MG63 (cell line): ENCODE measurements at regions not wholly inside any gene's neighbourhood (a gene's known extent, or its start where the extent isn't known, plus 50 kb on each side); places are given as distances from the start of the nearest gene placed in this dataset.

Experiments used
- DNase-seq: peaks from one replicate; pipeline ENCODE4 v3.0.0-alpha.2; 2020
- H3K27me3 ChIP-seq: fragments of 250-450 bp; sonication (Bioruptor Pico); 2 replicates; pipeline ENCODE4 v1.5.1; 2020; ENCODE audit warnings: mild to moderate bottlenecking, moderate library complexity
- H3K36me3 ChIP-seq: fragments of 250-450 bp; sonication (Bioruptor Pico); 2 replicates; pipeline ENCODE4 v1.5.1; 2020; ENCODE audit warnings: mild to moderate bottlenecking, moderate library complexity
- H3K4me3 ChIP-seq: fragments of 250-450 bp; sonication (Bioruptor Pico); 2 replicates; pipeline ENCODE4 v1.5.1; 2020; ENCODE audit warnings: mild to moderate bottlenecking, moderate library complexity
- H3K9me3 ChIP-seq: fragments of 250-450 bp; sonication (Bioruptor Pico); 2 replicates; pipeline ENCODE4 v1.5.1; 2020; ENCODE audit warnings: mild to moderate bottlenecking, moderate library complexity

DNA sequence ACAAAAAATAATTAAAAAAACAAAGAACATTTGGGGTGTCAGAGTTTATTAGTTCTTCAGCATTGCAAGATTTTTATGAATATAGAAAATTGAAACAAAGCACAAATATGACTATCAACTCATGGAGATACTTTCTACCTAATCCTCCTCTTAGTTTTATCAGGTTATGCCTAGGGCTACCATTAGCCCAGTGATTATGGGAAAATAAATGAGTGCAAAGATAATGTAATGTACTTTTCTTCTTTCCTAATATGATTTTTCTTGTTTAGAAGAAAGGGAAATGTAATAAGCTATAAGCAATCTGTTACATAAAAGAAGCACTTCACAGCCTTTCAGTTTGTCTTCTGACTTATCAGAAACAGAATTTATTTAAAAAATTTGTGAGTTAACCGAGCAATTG, 676.8 kb downstream of the SORCS1 start:
- H3K4me3 ChIP-seq, result no peak overlapping the region
- H3K9me3 ChIP-seq, result no peaks in the 10 kb centered on the region
- no peaks in the 10 kb centered on the region for H3K27me3 ChIP-seq
- H3K36me3 ChIP-seq, result no peaks in the 10 kb centered on the region
- no peak for DNase-seq

DNA sequence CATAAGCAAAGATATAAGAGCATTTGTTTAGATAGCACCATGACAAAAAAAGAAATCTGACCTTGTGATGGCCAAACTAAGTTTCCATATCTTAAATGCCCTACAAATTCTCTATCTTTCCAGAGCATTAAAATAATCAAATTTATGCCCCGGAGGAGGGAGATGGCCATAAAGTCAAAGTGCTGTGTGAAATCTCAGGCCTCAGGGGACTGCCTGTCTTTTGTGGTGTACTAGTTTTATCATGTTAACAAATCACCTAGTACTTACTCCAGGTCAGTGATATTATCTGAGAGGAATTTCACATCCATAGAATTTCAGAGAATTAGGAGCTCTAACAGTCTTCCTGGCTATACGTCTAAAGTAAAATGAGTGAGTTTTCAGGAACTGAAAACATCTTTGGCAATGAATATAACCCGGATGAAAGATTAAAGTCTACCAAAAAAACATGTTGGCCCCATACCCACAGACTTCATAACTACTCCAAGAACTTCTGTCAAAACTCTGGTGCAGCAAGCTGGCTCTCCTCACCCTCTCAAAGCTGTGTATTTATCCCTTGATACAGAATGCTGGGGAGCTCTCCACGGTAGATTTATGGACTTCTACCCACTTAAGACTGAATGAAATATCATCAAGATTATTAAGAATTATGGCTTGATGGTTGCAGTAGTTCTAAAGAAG, 682.8 kb downstream of the SORCS1 start:
- Histone ChIP-seq H3K4me3 (no peak overlapping the region), H3K36me3 (no peaks in the 10 kb centered on the region), H3K27me3 (no peaks in the 10 kb centered on the region), H3K9me3 (no peaks in the 10 kb centered on the region)
- DNase-seq, result no peak

DNA sequence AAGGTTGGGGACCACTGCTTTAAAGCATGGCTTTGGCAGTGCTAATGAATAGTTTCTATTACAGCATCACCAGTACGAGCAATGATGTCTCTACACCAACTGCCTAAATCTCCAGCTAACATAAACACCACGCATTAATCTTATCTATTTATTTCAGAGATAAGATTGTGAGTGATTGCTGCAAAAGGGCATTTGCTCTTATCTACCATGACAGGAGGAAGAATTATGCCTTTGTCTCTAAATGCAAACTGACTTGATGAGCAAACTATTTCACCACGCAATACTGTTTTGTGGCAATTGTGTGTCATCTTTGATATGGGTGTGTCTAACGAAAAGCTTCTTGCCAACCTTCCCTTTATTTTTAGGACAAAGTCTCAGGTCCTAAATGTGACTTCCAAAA, 684.9 kb downstream of the SORCS1 start:
- no peaks in the 10 kb centered on the region for H3K36me3 ChIP-seq
- no peaks in the 10 kb centered on the region for H3K27me3 ChIP-seq
- DNase-seq, result no peak
- no peak overlapping the region for H3K4me3 ChIP-seq
- H3K9me3 ChIP-seq, result no peaks in the 10 kb centered on the region

DNA sequence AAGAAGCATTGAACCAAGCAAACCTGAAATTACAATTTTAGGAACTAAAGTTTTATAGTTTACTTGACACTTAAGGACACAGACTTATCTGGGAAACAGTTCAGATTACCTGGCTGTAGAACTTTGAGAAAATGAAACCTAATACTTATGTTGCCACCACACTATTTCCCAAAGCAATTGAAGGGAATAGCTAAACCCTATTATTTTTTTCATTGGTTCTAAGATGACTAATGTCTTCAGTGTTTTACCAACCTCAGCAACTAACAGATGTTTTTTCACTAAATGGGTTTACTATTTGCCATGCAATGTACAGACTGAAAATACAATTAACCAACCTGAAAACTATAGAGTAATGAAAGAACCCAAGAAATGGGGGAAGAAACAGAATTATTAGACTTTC, 689.6 kb downstream of the SORCS1 start:
- no peak for DNase-seq
- no peaks in the 10 kb centered on the region for H3K36me3 ChIP-seq
- H3K4me3 ChIP-seq, result no peak overlapping the region
- H3K27me3 ChIP-seq, result no peaks in the 10 kb centered on the region
- no peaks in the 10 kb centered on the region for H3K9me3 ChIP-seq

DNA sequence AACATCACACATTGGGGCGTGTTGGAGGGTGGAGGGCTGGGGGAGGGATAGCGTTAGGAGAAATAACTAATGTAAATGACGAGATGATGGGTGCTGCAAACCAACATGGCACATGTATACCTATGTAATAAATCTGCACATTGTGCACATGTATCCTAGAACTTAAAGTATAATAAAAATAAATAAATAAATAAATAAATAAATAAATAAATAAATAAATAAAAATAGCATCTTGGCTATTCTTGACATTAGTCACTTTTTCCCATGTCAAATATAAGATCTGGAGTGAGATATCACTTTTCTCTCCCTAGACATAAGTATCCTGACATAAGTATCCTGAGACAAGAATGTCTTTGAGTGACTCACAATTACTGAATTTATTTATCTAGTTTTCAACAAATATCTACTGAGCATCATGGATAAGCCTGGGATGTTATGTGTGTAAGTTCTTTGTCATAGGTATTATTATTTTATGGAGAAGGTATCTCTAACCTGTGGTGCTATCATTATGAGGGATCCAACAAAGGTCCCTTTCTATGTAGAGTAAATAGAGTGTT, 691.3 kb downstream of the SORCS1 start:
- no peaks in the 10 kb centered on the region for H3K36me3 ChIP-seq
- H3K9me3 ChIP-seq, result no peaks in the 10 kb centered on the region
- no peak for DNase-seq
- H3K4me3 ChIP-seq, result no peak overlapping the region
- no peaks in the 10 kb centered on the region for H3K27me3 ChIP-seq

DNA sequence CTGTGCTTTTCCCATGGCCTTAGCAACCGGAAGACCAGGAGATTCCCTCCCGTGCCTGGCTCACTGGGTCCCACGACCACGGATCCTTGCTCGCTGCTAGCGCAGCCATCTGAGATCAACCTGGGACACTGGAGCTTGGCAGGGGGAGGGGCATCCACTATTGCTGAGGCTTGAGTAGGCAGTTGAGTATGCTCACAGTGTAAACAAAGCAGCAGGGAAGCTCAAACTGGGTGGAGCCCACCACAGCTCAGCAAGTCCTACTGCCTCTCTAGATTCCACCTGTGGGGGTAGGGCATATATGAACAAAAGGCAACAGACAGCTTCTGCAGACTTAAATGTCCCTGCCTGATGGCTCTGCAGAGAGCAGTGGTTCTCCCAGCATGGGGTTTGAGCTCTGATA, 697.0 kb downstream of the SORCS1 start:
- H3K27me3 ChIP-seq, result no peaks in the 10 kb centered on the region
- DNase-seq, result peak; percentile 7

DNA sequence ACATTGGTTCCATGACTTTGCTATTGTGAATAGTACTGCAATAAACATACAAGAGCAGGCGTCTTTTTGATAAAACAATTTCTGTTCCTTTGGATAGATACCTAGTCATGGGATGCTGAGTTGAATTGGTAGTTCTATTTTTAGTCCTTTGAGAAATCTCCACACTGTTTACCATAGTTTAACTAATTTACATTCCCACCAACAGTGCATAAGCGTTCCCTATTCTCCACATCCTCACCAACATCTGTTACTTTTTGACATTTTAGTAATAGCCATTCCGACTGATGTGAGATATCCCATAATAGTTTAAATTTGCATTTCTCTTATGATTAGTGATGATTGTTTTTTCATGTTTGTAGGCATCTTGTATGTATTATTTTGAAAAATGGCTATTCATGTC, 707.0 kb downstream of the SORCS1 start:
- Histone ChIP-seq H3K36me3 (no peaks in the 10 kb centered on the region), H3K27me3 (no peaks in the 10 kb centered on the region), H3K4me3 (no peak overlapping the region), H3K9me3 (peaks cover 2% of the 10 kb centered on the region; the same call in 1 of the 2 replicates)
- DNase-seq, result no peak

More for the DNA sequence above, 697.0 kb downstream of the SORCS1 start:
- Histone ChIP-seq H3K4me3 (no peak overlapping the region), H3K9me3 (no peaks in the 10 kb centered on the region), H3K36me3 (no peaks in the 10 kb centered on the region)

DNA sequence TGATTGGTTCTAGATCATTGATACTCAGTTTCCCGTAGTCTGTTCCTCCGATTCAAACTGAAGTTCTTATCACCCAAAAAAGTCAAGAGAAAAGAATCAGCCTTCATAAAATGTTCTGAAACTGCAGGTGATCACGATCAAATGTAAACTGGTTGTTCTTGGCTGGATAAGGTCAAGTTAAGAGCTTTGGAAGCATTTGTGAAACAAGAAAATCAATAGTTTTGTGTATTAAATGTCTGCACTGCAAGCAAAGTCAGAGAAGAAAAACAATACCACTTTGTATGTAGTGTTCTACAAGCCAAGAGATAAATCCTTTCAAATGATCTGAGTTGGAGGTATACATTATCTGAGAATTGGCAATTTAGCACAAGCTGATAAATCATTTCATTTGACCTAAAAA, 710.3 kb downstream of the SORCS1 start:
- Histone ChIP-seq H3K9me3 (peaks cover under 1% of the 10 kb centered on the region; the same call in 1 of the 2 replicates), H3K27me3 (no peaks in the 10 kb centered on the region), H3K36me3 (no peaks in the 10 kb centered on the region), H3K4me3 (no peak overlapping the region)
- DNase-seq, result no peak

DNA sequence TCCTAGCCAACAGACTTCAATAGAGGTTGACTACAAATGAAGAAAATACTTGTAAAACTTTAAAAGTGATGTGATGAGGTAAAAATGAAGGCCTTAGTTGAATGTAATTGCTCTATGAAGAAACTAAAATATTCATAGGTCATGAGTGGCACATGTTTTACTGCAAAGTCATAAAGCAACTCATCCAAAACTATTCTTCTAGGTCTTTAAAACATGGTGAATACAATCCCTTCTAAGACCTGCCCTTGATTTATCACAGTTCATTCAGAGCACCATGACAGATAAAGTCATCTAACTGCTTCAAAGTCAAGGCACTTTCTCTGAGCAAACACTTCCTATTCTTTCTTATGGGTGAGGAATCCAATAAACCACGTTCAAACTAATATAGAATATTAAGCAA, 713.5 kb downstream of the SORCS1 start:
- Histone ChIP-seq H3K36me3 (no peaks in the 10 kb centered on the region), H3K27me3 (no peaks in the 10 kb centered on the region), H3K9me3 (no peaks in the 10 kb centered on the region), H3K4me3 (no peak overlapping the region)
- no peak for DNase-seq

DNA sequence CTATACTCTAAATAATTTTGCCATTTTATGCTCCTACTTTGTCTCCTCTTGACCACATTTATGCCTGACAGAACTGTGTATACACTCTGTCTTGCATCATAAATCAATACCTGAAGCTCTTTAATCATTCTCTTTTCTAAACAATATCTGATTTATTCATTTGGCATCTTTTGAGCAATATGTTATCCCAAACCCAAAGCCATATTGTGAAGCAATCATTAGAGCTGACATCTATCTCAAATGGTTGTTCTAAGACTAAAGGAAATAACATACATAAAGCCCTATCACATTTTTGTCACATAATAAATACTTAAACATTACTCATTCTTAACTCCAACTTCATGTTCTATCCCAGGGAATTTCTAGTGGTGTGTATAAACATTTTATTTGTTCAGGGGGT, 717.6 kb downstream of the SORCS1 start:
- H3K9me3 ChIP-seq, result no peaks in the 10 kb centered on the region
- DNase-seq, result no peak

DNA sequence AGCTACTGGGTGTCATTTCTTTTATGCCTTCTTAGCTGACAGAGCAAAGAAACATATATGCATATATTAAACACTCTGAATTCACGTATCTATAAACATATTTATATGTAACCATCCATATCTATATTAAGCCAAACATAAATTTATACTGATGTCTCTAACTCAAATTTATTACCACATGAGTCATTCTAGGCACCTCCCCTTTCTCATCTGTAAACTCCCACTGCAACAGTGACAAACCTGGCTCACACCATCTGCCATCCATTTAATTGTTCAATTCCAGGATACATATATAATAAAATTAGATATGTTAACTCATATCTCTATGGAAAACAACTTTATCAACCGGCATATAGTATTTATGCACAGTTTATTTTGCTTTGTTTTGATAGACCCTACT, 722.3 kb downstream of the SORCS1 start:
- Histone ChIP-seq H3K27me3 (no peaks in the 10 kb centered on the region), H3K9me3 (no peaks in the 10 kb centered on the region), H3K36me3 (no peaks in the 10 kb centered on the region), H3K4me3 (no peak overlapping the region)
- no peak for DNase-seq

More for the DNA sequence above, 717.6 kb downstream of the SORCS1 start:
- Histone ChIP-seq H3K27me3 (no peaks in the 10 kb centered on the region), H3K36me3 (no peaks in the 10 kb centered on the region), H3K4me3 (no peak overlapping the region)

DNA sequence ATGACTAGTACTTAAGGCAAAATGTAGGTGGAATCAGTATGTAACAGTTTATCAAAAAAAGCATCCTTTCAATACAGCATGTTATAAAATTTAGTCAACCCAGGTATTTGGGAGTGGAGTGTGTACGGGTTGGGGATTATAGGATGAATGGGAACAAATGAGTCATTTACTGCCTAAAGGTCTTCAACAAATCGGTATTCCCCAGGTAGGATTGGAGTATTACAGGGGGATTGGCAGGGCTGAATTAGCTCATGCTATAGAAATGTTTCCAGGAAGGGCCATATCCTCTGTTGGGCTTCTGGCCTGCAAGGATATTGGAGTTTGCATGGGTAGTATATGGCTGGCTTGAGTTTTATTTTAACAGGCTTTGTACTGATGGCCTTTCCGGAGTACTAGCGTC, 723.7 kb downstream of the SORCS1 start:
- Histone ChIP-seq H3K36me3 (no peaks in the 10 kb centered on the region), H3K4me3 (no peak overlapping the region), H3K9me3 (no peaks in the 10 kb centered on the region), H3K27me3 (no peaks in the 10 kb centered on the region)
- no peak for DNase-seq

DNA sequence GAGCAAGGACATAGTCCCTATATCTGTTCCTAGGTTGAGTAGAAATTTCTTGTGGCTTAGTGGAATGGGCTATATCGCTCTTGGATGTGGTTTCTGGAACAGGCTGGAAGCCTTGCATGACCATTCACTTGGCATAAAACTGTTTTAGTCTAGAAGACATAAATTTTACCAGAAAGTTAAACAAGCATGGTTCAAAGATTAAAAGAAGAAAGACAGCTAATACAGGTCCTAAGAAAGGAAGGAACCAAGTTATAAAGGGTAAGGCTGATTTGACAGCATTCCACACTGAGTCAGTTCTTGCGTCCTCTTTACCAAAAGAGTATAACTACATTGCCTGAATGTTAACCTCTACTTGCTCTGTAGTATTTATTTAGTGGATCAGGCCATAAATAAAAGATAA, 724.2 kb downstream of the SORCS1 start:
- no peak overlapping the region for H3K4me3 ChIP-seq
- no peak for DNase-seq
- no peaks in the 10 kb centered on the region for H3K36me3 ChIP-seq
- H3K9me3 ChIP-seq, result no peaks in the 10 kb centered on the region
- no peaks in the 10 kb centered on the region for H3K27me3 ChIP-seq

DNA sequence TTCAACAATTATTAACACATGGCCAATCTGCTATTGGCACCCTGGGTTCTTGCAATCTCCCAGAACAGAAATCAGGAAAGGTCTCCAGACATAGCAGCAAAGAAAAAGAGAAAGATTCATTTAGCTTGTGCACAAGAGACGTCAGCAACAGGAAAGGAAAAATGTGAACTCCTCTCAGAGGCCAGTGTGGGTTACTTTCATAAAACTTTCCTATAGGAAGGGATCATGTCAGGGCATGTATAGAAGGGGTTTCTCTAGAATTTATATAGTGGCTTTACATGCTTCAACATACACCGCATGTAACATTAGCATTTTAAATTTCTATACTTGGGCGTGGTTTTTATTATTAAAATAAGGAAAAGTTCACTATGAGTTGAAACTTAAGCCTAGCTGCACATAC, 725.1 kb downstream of the SORCS1 start:
- Histone ChIP-seq H3K36me3 (no peaks in the 10 kb centered on the region), H3K9me3 (no peaks in the 10 kb centered on the region; the same call in 1 of the 2 replicates)

DNA sequence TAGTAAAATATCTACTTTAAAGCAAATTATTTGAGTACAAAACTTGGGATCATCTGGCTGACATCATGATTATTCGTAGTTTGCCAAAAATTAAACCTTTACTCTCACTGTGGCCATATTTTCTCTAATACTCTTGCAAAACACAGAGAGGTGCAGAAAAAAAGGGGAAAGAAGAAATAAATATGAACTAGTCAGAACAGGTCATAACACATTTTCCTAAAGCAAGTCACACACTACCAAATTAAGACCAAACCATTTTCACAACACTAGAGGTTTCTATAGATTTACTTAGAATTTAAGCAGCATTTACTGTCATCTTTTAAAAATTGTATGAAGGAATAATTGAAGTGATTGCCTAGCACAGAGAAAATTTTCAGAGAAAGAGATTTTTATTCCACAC, 726.1 kb downstream of the SORCS1 start:
- no peaks in the 10 kb centered on the region; the same call in 1 of the 2 replicates for H3K9me3 ChIP-seq
- no peaks in the 10 kb centered on the region for H3K27me3 ChIP-seq
- no peak overlapping the region for H3K4me3 ChIP-seq
- no peak for DNase-seq
- no peaks in the 10 kb centered on the region for H3K36me3 ChIP-seq

More for the DNA sequence above, 725.1 kb downstream of the SORCS1 start:
- DNase-seq, result no peak
- H3K4me3 ChIP-seq, result no peak overlapping the region
- H3K27me3 ChIP-seq, result no peaks in the 10 kb centered on the region

DNA sequence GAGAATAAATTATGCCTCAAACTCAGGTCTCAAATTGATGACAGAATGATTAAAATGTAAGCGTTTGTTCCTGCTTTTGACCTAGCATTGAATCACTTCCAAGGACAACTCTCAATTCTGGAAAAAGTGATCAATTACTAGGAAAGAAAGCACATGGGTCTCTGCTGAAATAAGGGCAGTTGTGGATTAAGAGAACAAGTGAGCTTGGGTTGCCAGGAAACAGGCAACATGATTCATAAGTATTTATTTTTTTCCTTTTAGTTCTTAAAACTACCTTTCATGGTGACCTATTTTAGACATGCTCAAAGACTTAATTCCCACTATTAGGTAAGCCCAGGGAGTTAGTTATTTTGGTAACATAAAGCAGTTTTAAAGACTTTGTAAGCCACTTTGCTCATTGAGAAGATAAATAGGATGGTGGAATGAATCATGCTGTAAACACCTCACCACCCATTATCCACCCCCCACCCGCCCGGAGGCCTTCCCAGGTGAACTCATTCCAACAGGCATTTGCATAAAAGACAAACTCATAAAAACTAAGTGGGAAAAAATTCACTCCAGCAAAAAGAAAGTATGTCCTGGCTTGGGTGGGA, 728.3 kb downstream of the SORCS1 start:
- Histone ChIP-seq H3K36me3 (no peaks in the 10 kb centered on the region), H3K27me3 (no peaks in the 10 kb centered on the region), H3K9me3 (no peaks in the 10 kb centered on the region; the same call in 1 of the 2 replicates), H3K4me3 (no peak overlapping the region)
- peak; percentile 34 for DNase-seq

DNA sequence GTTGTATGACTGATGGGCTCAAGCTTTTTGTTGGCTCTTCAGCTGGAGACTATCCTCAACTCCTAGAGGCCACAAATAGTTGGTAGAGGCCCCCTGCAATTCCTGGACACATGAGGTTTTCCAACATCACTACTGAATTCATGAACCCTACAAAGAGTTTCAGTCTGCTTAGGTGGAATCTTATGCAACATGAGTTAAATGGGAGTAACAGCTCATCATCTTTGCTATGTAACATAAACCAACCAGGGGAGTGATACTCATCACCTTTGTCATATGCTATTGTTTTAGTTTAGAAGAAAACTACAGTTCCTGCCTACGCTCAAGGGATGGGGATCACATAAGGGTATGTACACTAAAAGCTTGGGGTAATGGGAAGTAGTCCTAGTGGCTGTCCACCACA, 729.4 kb downstream of the SORCS1 start:
- Histone ChIP-seq H3K36me3 (no peaks in the 10 kb centered on the region), H3K4me3 (no peak overlapping the region), H3K9me3 (no peaks in the 10 kb centered on the region; the same call in 1 of the 2 replicates), H3K27me3 (no peaks in the 10 kb centered on the region)
- no peak for DNase-seq

DNA sequence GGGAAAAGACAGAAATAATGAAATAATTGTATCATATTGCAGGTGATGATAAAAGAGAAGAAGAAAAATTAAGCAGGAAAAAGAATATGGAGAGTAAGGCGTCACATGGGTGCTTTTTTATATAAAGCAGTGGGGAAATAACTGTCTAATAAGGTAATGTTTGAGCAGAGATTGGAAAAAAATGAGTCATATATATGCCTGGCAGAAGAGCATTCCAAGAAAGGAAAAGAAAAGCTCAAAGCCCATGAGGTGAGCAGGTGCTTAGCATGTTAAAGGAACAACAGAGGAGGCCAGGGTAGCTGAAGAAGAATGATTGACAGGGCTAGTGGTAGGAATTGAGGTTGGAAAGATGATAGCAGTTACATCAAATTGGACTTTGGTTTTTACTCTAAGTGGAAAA, 739.5 kb downstream of the SORCS1 start:
- H3K4me3 ChIP-seq, result no peak overlapping the region
- H3K36me3 ChIP-seq, result no peaks in the 10 kb centered on the region
- DNase-seq, result no peak
- H3K27me3 ChIP-seq, result no peaks in the 10 kb centered on the region
- 0 out of 2 replicates have a peak, but pooled peaks cover 2% of the 10 kb centered on the region for H3K9me3 ChIP-seq
